H9 (cell line): ENCODE measurements at regions not wholly inside any gene's neighbourhood (a gene's known extent, or its start where the extent isn't known, plus 50 kb on each side); places are given as distances from the start of the nearest gene placed in this dataset.

Experiments used
- DNase-seq: peaks from one replicate; pipeline ENCODE4 v3.0.0-alpha.2; 2017
- H2AFZ ChIP-seq: one replicate; pipeline ENCODE4 v1.6.1; 2013; ENCODE audit warnings: mild to moderate bottlenecking, low read length, control low read depth, moderate library complexity
- H2AK5ac ChIP-seq: 2 replicates; pipeline ENCODE4 v1.6.1; 2013; ENCODE audit warnings: low read length, control low read depth, mixed read lengths; ENCODE audit not compliant: insufficient read length
- H2BK120ac ChIP-seq: one replicate; pipeline ENCODE4 v1.6.1; 2013; ENCODE audit warnings: low read depth, mild to moderate bottlenecking, low read length, control low read depth, inconsistent platforms; ENCODE audit not compliant: poor library complexity, severe bottlenecking
- H2BK12ac ChIP-seq: 2 replicates; pipeline ENCODE4 v1.6.1; 2013; ENCODE audit warnings: low read length, control low read depth, mixed read lengths, low read depth; ENCODE audit not compliant: insufficient read length
- H2BK15ac ChIP-seq: 2 replicates; pipeline ENCODE4 v1.6.1; 2013; ENCODE audit warnings: low read depth, low read length, control low read depth
- H2BK20ac ChIP-seq: one replicate; pipeline ENCODE4 v1.6.1; 2013; ENCODE audit warnings: low read depth, mild to moderate bottlenecking, low read length, control low read depth, inconsistent platforms; ENCODE audit not compliant: poor library complexity, severe bottlenecking
- H2BK5ac ChIP-seq: 2 replicates; pipeline ENCODE4 v1.6.1; 2013; ENCODE audit warnings: low read length, control low read depth, mixed read lengths; ENCODE audit not compliant: insufficient read length
- H3K14ac ChIP-seq: 2 replicates; pipeline ENCODE4 v1.6.1; 2013; ENCODE audit warnings: low read length, control low read depth; ENCODE audit not compliant: insufficient read depth
- H3K18ac ChIP-seq: 2 replicates; pipeline ENCODE4 v1.6.1; 2013; ENCODE audit warnings: low read depth, mild to moderate bottlenecking, mixed read lengths, low read length, control low read depth; ENCODE audit not compliant: insufficient read length
- H3K23ac ChIP-seq: 2 replicates; pipeline ENCODE4 v1.6.1; 2013; ENCODE audit warnings: low read length, control low read depth, mixed read lengths, low read depth; ENCODE audit not compliant: insufficient read length
- H3K23me2 ChIP-seq: 2 replicates; pipeline ENCODE4 v1.6.1; 2013; ENCODE audit warnings: low read depth, mild to moderate bottlenecking, mixed read lengths, low read length, control low read depth; ENCODE audit not compliant: insufficient read length, poor library complexity, severe bottlenecking
- H3K27ac ChIP-seq: 2 replicates; pipeline ENCODE4 v1.5.1; 2013; ENCODE audit warnings: low read length, control low read depth, mixed read lengths, low read depth; ENCODE audit not compliant: insufficient read length
- H3K27me3 ChIP-seq: 2 replicates; pipeline ENCODE4 v1.6.1; 2013; ENCODE audit warnings: low read length, control low read depth, inconsistent platforms; ENCODE audit not compliant: insufficient read depth
- H3K4ac ChIP-seq: 2 replicates; pipeline ENCODE4 v1.6.1; 2013; ENCODE audit warnings: low read depth, mild to moderate bottlenecking, control low read depth, inconsistent platforms, low read length, moderate library complexity
- H3K4me1 ChIP-seq: 2 replicates; pipeline ENCODE4 v1.6.1; 2013; ENCODE audit warnings: low read length, control low read depth, inconsistent platforms; ENCODE audit not compliant: insufficient read depth
- H3K4me2 ChIP-seq: 2 replicates; pipeline ENCODE4 v1.6.1; 2013; ENCODE audit warnings: low read length, control low read depth, mixed read lengths; ENCODE audit not compliant: insufficient read length, insufficient read depth
- H3K56ac ChIP-seq: 2 replicates; pipeline ENCODE4 v1.6.1; 2013; ENCODE audit warnings: low read depth, mild to moderate bottlenecking, mixed read lengths, low read length, control low read depth; ENCODE audit not compliant: insufficient read length
- H3K79me1 ChIP-seq: 2 replicates; pipeline ENCODE4 v1.6.1; 2013; ENCODE audit warnings: low read depth, mild to moderate bottlenecking, moderate library complexity, low read length, control low read depth, inconsistent platforms; ENCODE audit not compliant: insufficient read depth, poor library complexity, severe bottlenecking
- H3K79me2 ChIP-seq: 2 replicates; pipeline ENCODE4 v1.6.1; 2013; ENCODE audit warnings: low read length, control low read depth, inconsistent platforms; ENCODE audit not compliant: insufficient read depth
- H3K9ac ChIP-seq: 2 replicates; pipeline ENCODE4 v1.6.1; 2013; ENCODE audit warnings: low read length, control low read depth, mixed read lengths; ENCODE audit not compliant: insufficient read length; ENCODE audit errors: extremely low read depth
- H3K9me3 ChIP-seq: one replicate; pipeline ENCODE4 v1.6.1; 2013; ENCODE audit warnings: low read depth, low read length, inconsistent platforms; ENCODE audit not compliant: control insufficient read depth
- H3T11ph ChIP-seq: one replicate; pipeline ENCODE4 v1.6.1; 2013; ENCODE audit warnings: mild to moderate bottlenecking, low read length, control low read depth, inconsistent platforms
- H4K20me1 ChIP-seq: one replicate; pipeline ENCODE4 v1.6.1; 2013; ENCODE audit not compliant: control insufficient read depth, insufficient read length, insufficient read depth
- H4K5ac ChIP-seq: 2 replicates; pipeline ENCODE4 v1.6.1; 2013; ENCODE audit warnings: low read depth, mild to moderate bottlenecking, mixed read lengths, low read length, control low read depth; ENCODE audit not compliant: insufficient read length
- H4K8ac ChIP-seq: replicated peaks from 2 replicates; pipeline ENCODE4 v1.6.1; 2013; ENCODE audit warnings: low read length, control low read depth, mixed read lengths, low read depth; ENCODE audit not compliant: insufficient read length
- H4K91ac ChIP-seq: 2 replicates; pipeline ENCODE4 v1.6.1; 2013; ENCODE audit warnings: low read depth, mild to moderate bottlenecking, moderate library complexity, mixed read lengths, low read length, control low read depth; ENCODE audit not compliant: insufficient read length
- H3K27ac Mint-ChIP-seq, 3 experiments: 2 replicates in 2 of 3; 3 replicates in 1 of 3; pipeline ENCODE4 v1.8.0; 2020 to 2021; ENCODE audit warnings: mixed read lengths in 3 of 3, mild to moderate bottlenecking in 1 of 3, moderate library complexity in 1 of 3
- H3K27me3 Mint-ChIP-seq: 2 replicates; pipeline ENCODE4 v1.8.0; 2021; ENCODE audit warnings: low read depth, mild to moderate bottlenecking, moderate library complexity, mixed read lengths
- H3K36me3 Mint-ChIP-seq, 3 experiments: 2 replicates in 2 of 3; 3 replicates in 1 of 3; pipeline ENCODE4 v1.8.0; 2020 to 2021; ENCODE audit warnings: low read depth in 3 of 3, mixed read lengths in 3 of 3; ENCODE audit not compliant: insufficient read depth in 1 of 3
- H3K4me1 Mint-ChIP-seq, 2 experiments: 2 replicates each; pipeline ENCODE4 v1.8.0; 2020; ENCODE audit warnings: mixed read lengths in 2 of 2
- H3K4me3 Mint-ChIP-seq, 2 experiments: 2 replicates in 1 of 2; 3 replicates in 1 of 2; pipeline ENCODE4 v1.8.0; 2020 to 2021; ENCODE audit warnings: mild to moderate bottlenecking in 2 of 2, mixed read lengths in 2 of 2, moderate library complexity in 1 of 2
- H3K9me3 Mint-ChIP-seq, 2 experiments: 2 replicates in 1 of 2; 3 replicates in 1 of 2; pipeline ENCODE4 v1.8.0; 2020; ENCODE audit warnings: mild to moderate bottlenecking in 2 of 2, mixed read lengths in 2 of 2, moderate library complexity in 1 of 2
- WGBS: extraction: QIAGEN DNeasy Blood & Tissue Kit; methylation state at CpG from one replicate; pipeline ENCODE4 v1.1.7; 2013; ENCODE audit warnings: missing lambda C conversion rate, low lambda C conversion rate, mixed read lengths; ENCODE audit not compliant: insufficient read length; ENCODE audit errors: extremely low coverage; 5-methylcytosine and 5-hydroxymethylcytosine counted together
- TF ChIP-seq, protein P1 (sequence below): fragments of 200-600 bp; sonication (generic); conservative IDR thresholded peaks from 3 replicates; pipeline ENCODE4 v1.8.0; 2021; ENCODE audit warnings: antibody characterized with exemption, mild to moderate bottlenecking

DNA sequence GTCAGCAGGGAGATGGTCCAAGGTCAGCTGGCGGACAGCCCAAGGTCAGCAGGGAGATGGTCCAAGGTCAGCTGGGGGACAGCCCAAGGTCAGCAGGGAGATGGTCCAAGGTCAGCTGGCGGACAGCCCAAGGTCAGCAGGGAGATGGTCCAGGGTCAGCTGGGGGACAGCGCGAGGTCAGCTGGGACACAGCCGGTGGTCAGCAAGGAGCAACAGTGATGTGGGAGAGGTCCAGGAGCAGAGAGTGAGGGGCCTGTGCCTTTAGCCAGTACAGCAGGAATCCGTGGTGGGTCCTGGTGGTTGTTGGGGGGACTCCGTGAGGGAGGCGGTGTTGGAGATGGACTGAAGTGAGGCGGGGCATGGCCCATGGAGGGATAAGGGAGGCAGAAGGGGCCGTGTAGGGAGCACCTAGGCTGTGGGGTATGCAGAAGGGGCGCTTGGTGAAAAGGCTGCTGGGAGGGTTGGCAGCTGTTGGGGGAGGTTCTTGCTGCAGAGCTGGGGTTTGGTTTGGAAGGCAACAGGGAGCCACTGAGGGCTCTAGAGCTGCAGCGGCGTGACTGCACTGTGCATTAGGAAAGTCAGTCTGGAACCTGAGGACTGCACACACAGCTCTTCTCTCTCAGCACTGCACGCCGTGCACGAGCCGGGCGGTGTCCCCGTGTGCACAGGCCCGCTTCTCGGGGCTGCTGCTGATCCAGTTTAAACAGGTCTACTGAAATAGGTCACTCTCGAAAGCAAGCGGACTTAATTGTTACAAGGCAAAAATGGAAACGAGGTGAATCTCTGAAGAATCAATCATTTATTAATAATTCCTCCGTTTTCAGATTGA is 76.2 kb upstream of the HDAC4 start:
- peaks cover 0 to 4% of the 10 kb centered on the region in 2 experiments; a peak in 2 of 4 replicates for H3K4me1 Mint-ChIP-seq
- no peaks in the 10 kb centered on the region; a peak in 1 of 7 replicates for H3K36me3 Mint-ChIP-seq
- no peak overlapping the region for H3K4ac ChIP-seq
- no peak overlapping the region for H2BK12ac ChIP-seq
- no peak overlapping the region for H2AFZ ChIP-seq
- H3K79me1 ChIP-seq = no peaks in the 10 kb centered on the region
- H4K91ac ChIP-seq = no peak overlapping the region
- no peak overlapping the region for H2BK120ac ChIP-seq
- no peaks in the 10 kb centered on the region for H3K23me2 ChIP-seq
- peaks cover 6% of the 10 kb centered on the region for H3K27me3 Mint-ChIP-seq
- H2AK5ac ChIP-seq = no peak overlapping the region
- no peak for DNase-seq
- TF ChIP-seq, protein P1, sequence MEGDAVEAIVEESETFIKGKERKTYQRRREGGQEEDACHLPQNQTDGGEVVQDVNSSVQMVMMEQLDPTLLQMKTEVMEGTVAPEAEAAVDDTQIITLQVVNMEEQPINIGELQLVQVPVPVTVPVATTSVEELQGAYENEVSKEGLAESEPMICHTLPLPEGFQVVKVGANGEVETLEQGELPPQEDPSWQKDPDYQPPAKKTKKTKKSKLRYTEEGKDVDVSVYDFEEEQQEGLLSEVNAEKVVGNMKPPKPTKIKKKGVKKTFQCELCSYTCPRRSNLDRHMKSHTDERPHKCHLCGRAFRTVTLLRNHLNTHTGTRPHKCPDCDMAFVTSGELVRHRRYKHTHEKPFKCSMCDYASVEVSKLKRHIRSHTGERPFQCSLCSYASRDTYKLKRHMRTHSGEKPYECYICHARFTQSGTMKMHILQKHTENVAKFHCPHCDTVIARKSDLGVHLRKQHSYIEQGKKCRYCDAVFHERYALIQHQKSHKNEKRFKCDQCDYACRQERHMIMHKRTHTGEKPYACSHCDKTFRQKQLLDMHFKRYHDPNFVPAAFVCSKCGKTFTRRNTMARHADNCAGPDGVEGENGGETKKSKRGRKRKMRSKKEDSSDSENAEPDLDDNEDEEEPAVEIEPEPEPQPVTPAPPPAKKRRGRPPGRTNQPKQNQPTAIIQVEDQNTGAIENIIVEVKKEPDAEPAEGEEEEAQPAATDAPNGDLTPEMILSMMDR = no peak
- no peaks in the 10 kb centered on the region for H4K20me1 ChIP-seq
- H3T11ph ChIP-seq = no peak overlapping the region
- H3K4me1 ChIP-seq = no peaks in the 10 kb centered on the region
- no peaks in the 10 kb centered on the region for H3K27me3 ChIP-seq
- no peak overlapping the region for H3K18ac ChIP-seq
- H2BK5ac ChIP-seq = no peak overlapping the region
- H3K9me3 Mint-ChIP-seq = peaks cover 0 to 3% of the 10 kb centered on the region in 2 experiments; a peak in 1 of 5 replicates
- no peak overlapping the region for H3K9ac ChIP-seq
- peak overlapping the region in 1 of 3 experiments; percentile 87; a peak in 1 of 7 replicates for H3K27ac Mint-ChIP-seq
- H3K27ac ChIP-seq = no peak overlapping the region
- no peak overlapping the region for H2BK15ac ChIP-seq
- H3K4me2 ChIP-seq = no peak overlapping the region
- no CpG with 5 or more reads among the region's 25 CpGs for WGBS
- H3K56ac ChIP-seq = no peak overlapping the region
- H3K9me3 ChIP-seq = no peaks in the 10 kb centered on the region
- no peak overlapping the region for H4K5ac ChIP-seq
- no peak overlapping the region for H3K14ac ChIP-seq
- no peaks in the 10 kb centered on the region for H3K79me2 ChIP-seq
- no peak overlapping the region for H4K8ac ChIP-seq
- H2BK20ac ChIP-seq = no peak overlapping the region
- H3K4me3 Mint-ChIP-seq = no peak overlapping the region
- no peak overlapping the region for H3K23ac ChIP-seq
